ENCODE measurements at regions not wholly inside any gene's neighbourhood (a gene's known extent, or its start where the extent isn't known, plus 50 kb on each side); places are given as distances from the start of the nearest gene placed in this dataset.

DNA sequence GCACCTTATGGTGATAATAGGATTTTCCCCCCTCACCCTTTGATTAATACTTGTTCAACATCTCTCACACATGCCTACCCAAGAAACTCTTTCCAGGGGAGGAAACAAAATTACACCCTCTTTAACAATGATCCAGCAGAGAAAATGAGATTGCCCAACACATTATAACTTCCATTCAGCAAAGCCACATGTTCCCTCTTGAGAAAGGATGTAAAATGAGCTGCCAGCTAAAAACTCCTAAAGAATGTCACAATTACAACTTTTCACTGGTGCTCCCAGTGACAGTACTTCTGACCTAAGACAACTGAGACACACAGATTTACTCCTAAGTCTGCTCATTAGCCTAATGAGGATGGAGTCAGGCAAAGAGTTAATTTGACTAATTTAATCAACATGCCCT is 621.4 kb downstream of the DIAPH3 start:
- Histone ChIP-seq H3K27me3 (ENCODE audit: insufficient read depth, low read length) (no peaks in the 10 kb centered on the region), H3K4me1 (ENCODE audit: insufficient read depth, low read length) (no peaks in the 10 kb centered on the region), H3K4me3 (ENCODE audit: low read length in 2 of 2) (no peak overlapping the region), H3K27ac (ENCODE audit: low read depth, low read length) (no peak overlapping the region), H3K36me3 (ENCODE audit: insufficient read depth, low read length) (no peaks in the 10 kb centered on the region), H3K9me3 (ENCODE audit: control insufficient read depth in 1 of 2, low read length in 2 of 2) (no peaks in the 10 kb centered on the region)
- intact Hi-C loops (cut with micrococcal nuclease): no loop called here
- no peak overlapping the region for H3K4me3 Mint-ChIP-seq
- peaks cover 3 to 4% of the 10 kb centered on the region in 2 donors for H3K27me3 Mint-ChIP-seq
- DNase-seq: no peak
- no peak overlapping the region for H3K27ac Mint-ChIP-seq
- H3K36me3 Mint-ChIP-seq: no peaks in the 10 kb centered on the region
- CTCF ChIA-PET (ENCODE audit: partially characterized antibody): no interaction called here
- POLR2A ChIA-PET (ENCODE audit: partially characterized antibody): no interaction called here
- H3K9me3 Mint-ChIP-seq: peaks cover 0 to 3% (median 0%) of the 10 kb centered on the region in 8 donors
- H3K4me1 Mint-ChIP-seq: no peaks in the 10 kb centered on the region

- Mint-ChIP-seq H3K4me3 (no peak overlapping the region), H3K4me1 (no peaks in the 10 kb centered on the region), H3K36me3 (no peaks in the 10 kb centered on the region), H3K27ac (peak overlapping the region in 1 of 7 donors; percentile 32), H3K9me3 (peaks cover 0 to 7% (median 0%) of the 10 kb centered on the region in 8 donors), H3K27me3 (peaks cover 2 to 3% of the 10 kb centered on the region in 2 donors)
- H3K9me3 ChIP-seq (ENCODE audit: control insufficient read depth in 1 of 2, low read length in 2 of 2): no peaks in the 10 kb centered on the region
- no peaks in the 10 kb centered on the region for H3K36me3 ChIP-seq (ENCODE audit: insufficient read depth, low read length)
- no peaks in the 10 kb centered on the region for H3K4me1 ChIP-seq (ENCODE audit: insufficient read depth, low read length)
- intact Hi-C loops (cut with micrococcal nuclease): no loop called here
- ChIA-PET CTCF (ENCODE audit: partially characterized antibody) (no interaction called here), POLR2A (ENCODE audit: partially characterized antibody) (no interaction called here)
- no peak overlapping the region for H3K27ac ChIP-seq (ENCODE audit: low read depth, low read length)
- H3K4me3 ChIP-seq (ENCODE audit: low read length in 2 of 2): no peak overlapping the region
- no peak for DNase-seq
- no peaks in the 10 kb centered on the region for H3K27me3 ChIP-seq (ENCODE audit: insufficient read depth, low read length)
These were observed 620.3 kb downstream of the DIAPH3 start for GRCh38 chr13:59543418-59543817.

DNA sequence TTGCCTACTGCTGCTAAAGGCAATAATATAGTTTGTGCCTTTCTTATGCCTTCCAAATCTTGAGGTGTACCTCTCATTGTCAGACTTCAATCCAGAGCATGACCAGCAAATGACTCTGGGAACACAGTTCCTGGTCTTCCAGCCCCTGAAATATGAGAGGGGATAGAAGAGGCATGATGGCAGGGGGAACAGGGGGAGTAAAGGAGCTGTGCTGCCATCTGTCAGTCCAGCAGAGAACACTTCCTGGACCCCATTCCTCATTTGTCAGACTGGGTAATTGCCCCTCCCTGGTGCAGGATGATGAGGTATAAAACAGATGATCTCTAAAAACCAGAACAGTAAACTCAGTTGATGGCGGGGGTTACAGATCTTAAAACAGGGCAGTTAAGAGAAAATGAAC is 618.7 kb downstream of the DIAPH3 start:
- POLR2A ChIA-PET (ENCODE audit: partially characterized antibody): no interaction called here

DNA sequence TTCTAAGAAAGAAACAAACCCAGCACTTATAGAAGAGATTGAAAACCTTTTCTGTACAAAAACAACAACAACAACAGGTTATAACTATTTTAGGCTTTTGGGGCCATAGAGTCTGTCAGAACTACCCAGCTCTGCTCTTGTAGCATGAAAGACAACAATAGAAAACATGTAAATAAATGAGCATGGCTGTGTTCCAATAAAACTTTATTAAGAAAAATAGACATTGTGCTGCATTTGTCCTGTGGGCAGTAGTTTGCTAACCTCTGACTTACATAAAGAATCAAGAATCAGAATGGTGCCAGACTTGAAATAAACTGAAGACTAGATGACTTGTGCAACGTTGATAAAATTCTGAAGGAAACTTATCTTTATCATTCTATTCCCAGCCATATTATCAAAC is 617.5 kb downstream of the DIAPH3 start:
- H3K9me3 ChIP-seq (ENCODE audit: control insufficient read depth in 1 of 2, low read length in 2 of 2): no peaks in the 10 kb centered on the region
- Mint-ChIP-seq H3K27ac (no peak overlapping the region), H3K4me1 (no peaks in the 10 kb centered on the region), H3K36me3 (no peaks in the 10 kb centered on the region), H3K27me3 (peaks cover 1 to 3% of the 10 kb centered on the region in 2 donors), H3K9me3 (peaks cover 0 to 26% (median 13%) of the 10 kb centered on the region in 8 donors), H3K4me3 (no peak overlapping the region)
- ChIA-PET CTCF (ENCODE audit: partially characterized antibody) (no interaction called here), POLR2A (ENCODE audit: partially characterized antibody) (no interaction called here)
- H3K36me3 ChIP-seq (ENCODE audit: insufficient read depth, low read length): no peaks in the 10 kb centered on the region
- H3K4me3 ChIP-seq (ENCODE audit: low read length in 2 of 2): no peak overlapping the region
- H3K27ac ChIP-seq (ENCODE audit: low read depth, low read length): no peak overlapping the region
- H3K27me3 ChIP-seq (ENCODE audit: insufficient read depth, low read length): no peaks in the 10 kb centered on the region
- DNase-seq: no peak
- intact Hi-C loops (cut with micrococcal nuclease): no loop called here
- no peaks in the 10 kb centered on the region for H3K4me1 ChIP-seq (ENCODE audit: insufficient read depth, low read length)

More for the DNA sequence above, 618.7 kb downstream of the DIAPH3 start:
- H3K27me3 ChIP-seq (ENCODE audit: insufficient read depth, low read length): no peaks in the 10 kb centered on the region
- H3K27ac ChIP-seq (ENCODE audit: low read depth, low read length): no peak overlapping the region
- Mint-ChIP-seq H3K4me3 (no peak overlapping the region), H3K9me3 (peaks cover 0 to 17% (median 4%) of the 10 kb centered on the region in 8 donors), H3K27me3 (peaks cover 1 to 3% of the 10 kb centered on the region in 2 donors), H3K4me1 (no peaks in the 10 kb centered on the region), H3K36me3 (no peaks in the 10 kb centered on the region), H3K27ac (no peak overlapping the region)
- no peaks in the 10 kb centered on the region for H3K4me1 ChIP-seq (ENCODE audit: insufficient read depth, low read length)
- CTCF ChIA-PET (ENCODE audit: partially characterized antibody): interaction anchor here (0.9 kb wide), 1 partner anchor 153 kb away, joined by 3 read pairs; no protein-coding TSS in a partner anchor
- H3K9me3 ChIP-seq (ENCODE audit: control insufficient read depth in 1 of 2, low read length in 2 of 2): no peaks in the 10 kb centered on the region
- DNase-seq: no peak
- no peak overlapping the region for H3K4me3 ChIP-seq (ENCODE audit: low read length in 2 of 2)
- H3K36me3 ChIP-seq (ENCODE audit: insufficient read depth, low read length): no peaks in the 10 kb centered on the region
- intact Hi-C loops (cut with micrococcal nuclease): no loop called here

- peaks cover 0 to 31% (median 18%) of the 10 kb centered on the region in 8 donors for H3K9me3 Mint-ChIP-seq
- no peaks in the 10 kb centered on the region for H3K36me3 Mint-ChIP-seq
- CTCF ChIA-PET (ENCODE audit: partially characterized antibody): interaction anchor here (1.3 kb wide), 1 partner anchor 8 kb away, joined by 3 read pairs; no protein-coding TSS in a partner anchor
- Histone ChIP-seq H3K9me3 (ENCODE audit: control insufficient read depth in 1 of 2, low read length in 2 of 2) (no peaks in the 10 kb centered on the region), H3K27me3 (ENCODE audit: insufficient read depth, low read length) (no peaks in the 10 kb centered on the region), H3K4me1 (ENCODE audit: insufficient read depth, low read length) (no peaks in the 10 kb centered on the region), H3K4me3 (ENCODE audit: low read length in 2 of 2) (no peak overlapping the region), H3K36me3 (ENCODE audit: insufficient read depth, low read length) (no peaks in the 10 kb centered on the region), H3K27ac (ENCODE audit: low read depth, low read length) (no peak overlapping the region)
- no peak for DNase-seq
- intact Hi-C loops (cut with micrococcal nuclease): no loop called here
- no peak overlapping the region for H3K27ac Mint-ChIP-seq
- no peaks in the 10 kb centered on the region for H3K27me3 Mint-ChIP-seq
- H3K4me1 Mint-ChIP-seq: no peaks in the 10 kb centered on the region
- no peak overlapping the region for H3K4me3 Mint-ChIP-seq
- POLR2A ChIA-PET (ENCODE audit: partially characterized antibody): no interaction called here
These were observed 615.8 kb downstream of the DIAPH3 start for GRCh38 chr13:59547950-59548349.

GRCh38 chr13:59562924-59563323 is 600.8 kb downstream of the DIAPH3 start:
- no peak overlapping the region for H3K4me3 Mint-ChIP-seq
- CTCF ChIA-PET (ENCODE audit: partially characterized antibody): interaction anchor here (0.5 kb wide), 1 partner anchor 20 kb away, joined by 3 read pairs; no protein-coding TSS in a partner anchor

DNA sequence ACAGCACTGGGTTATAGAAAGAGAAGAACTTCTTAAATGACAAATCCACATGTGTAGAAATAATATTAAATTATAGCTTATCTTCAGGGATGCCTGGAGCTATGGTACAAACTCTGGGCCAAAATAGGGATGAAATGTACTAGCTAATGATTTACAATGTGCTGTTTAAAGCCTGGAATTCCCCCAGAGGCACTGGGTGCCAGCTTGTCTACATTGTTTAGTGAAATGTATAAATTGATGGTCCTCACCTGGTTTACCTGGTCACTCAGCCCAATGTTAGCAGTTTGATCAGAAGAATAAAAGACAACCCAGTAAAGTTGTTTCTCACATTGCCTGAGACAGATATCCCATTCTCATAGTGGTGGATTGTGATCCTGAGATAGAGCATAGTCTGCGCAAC is 597.2 kb downstream of the DIAPH3 start:
- Histone ChIP-seq H3K9me3 (ENCODE audit: control insufficient read depth in 1 of 2, low read length in 2 of 2) (no peaks in the 10 kb centered on the region), H3K4me1 (ENCODE audit: insufficient read depth, low read length) (no peaks in the 10 kb centered on the region), H3K4me3 (ENCODE audit: low read length in 2 of 2) (no peak overlapping the region), H3K27me3 (ENCODE audit: insufficient read depth, low read length) (no peaks in the 10 kb centered on the region), H3K36me3 (ENCODE audit: insufficient read depth, low read length) (no peaks in the 10 kb centered on the region), H3K27ac (ENCODE audit: low read depth, low read length) (no peak overlapping the region)
- Mint-ChIP-seq H3K27ac (no peak overlapping the region), H3K4me1 (no peaks in the 10 kb centered on the region), H3K36me3 (peaks cover 1 to 4% of the 10 kb centered on the region in 2 donors), H3K27me3 (peaks cover 1 to 11% of the 10 kb centered on the region in 2 donors), H3K9me3 (peaks cover 0 to 14% (median 9%) of the 10 kb centered on the region in 8 donors), H3K4me3 (no peak overlapping the region)
- no peak for DNase-seq
- POLR2A ChIA-PET (ENCODE audit: partially characterized antibody): no interaction called here
- CTCF ChIA-PET (ENCODE audit: partially characterized antibody): no interaction called here
- intact Hi-C loops (cut with micrococcal nuclease): no loop called here

More at GRCh38 chr13:59562924-59563323, 600.8 kb downstream of the DIAPH3 start:
- no peaks in the 10 kb centered on the region for H3K36me3 ChIP-seq (ENCODE audit: insufficient read depth, low read length)
- H3K9me3 ChIP-seq (ENCODE audit: control insufficient read depth in 1 of 2, low read length in 2 of 2): no peaks in the 10 kb centered on the region
- H3K27ac ChIP-seq (ENCODE audit: low read depth, low read length): no peak overlapping the region
- Mint-ChIP-seq H3K4me1 (no peaks in the 10 kb centered on the region), H3K27me3 (peaks cover 1 to 8% of the 10 kb centered on the region in 2 donors), H3K36me3 (peaks cover 1 to 4% of the 10 kb centered on the region in 2 donors), H3K27ac (no peak overlapping the region), H3K9me3 (peaks cover 0 to 31% (median 15%) of the 10 kb centered on the region in 8 donors)
- POLR2A ChIA-PET (ENCODE audit: partially characterized antibody): no interaction called here
- H3K4me1 ChIP-seq (ENCODE audit: insufficient read depth, low read length): no peaks in the 10 kb centered on the region
- intact Hi-C loops (cut with micrococcal nuclease): no loop called here
- no peak overlapping the region for H3K4me3 ChIP-seq (ENCODE audit: low read length in 2 of 2)
- DNase-seq: no peak
- H3K27me3 ChIP-seq (ENCODE audit: insufficient read depth, low read length): no peaks in the 10 kb centered on the region

- no peaks in the 10 kb centered on the region for H3K4me1 Mint-ChIP-seq
- H3K27me3 ChIP-seq (ENCODE audit: insufficient read depth, low read length): no peaks in the 10 kb centered on the region
- H3K4me1 ChIP-seq (ENCODE audit: insufficient read depth, low read length): no peaks in the 10 kb centered on the region
- ChIA-PET POLR2A (ENCODE audit: partially characterized antibody) (no interaction called here), CTCF (ENCODE audit: partially characterized antibody) (no interaction called here)
- H3K4me3 ChIP-seq (ENCODE audit: low read length in 2 of 2): no peak overlapping the region
- no peak overlapping the region for H3K27ac Mint-ChIP-seq
- intact Hi-C loops (cut with micrococcal nuclease): no loop called here
- no peaks in the 10 kb centered on the region for H3K9me3 ChIP-seq (ENCODE audit: control insufficient read depth in 1 of 2, low read length in 2 of 2)
- H3K27ac ChIP-seq (ENCODE audit: low read depth, low read length): no peak overlapping the region
- peaks cover 1 to 4% of the 10 kb centered on the region in 2 donors for H3K36me3 Mint-ChIP-seq
- H3K9me3 Mint-ChIP-seq: peaks cover 0 to 5% (median 0%) of the 10 kb centered on the region in 8 donors
- H3K36me3 ChIP-seq (ENCODE audit: insufficient read depth, low read length): no peaks in the 10 kb centered on the region
- no peak overlapping the region for H3K4me3 Mint-ChIP-seq
- peaks cover 3 to 11% of the 10 kb centered on the region in 2 donors for H3K27me3 Mint-ChIP-seq
- DNase-seq: no peak
These were observed 595.4 kb downstream of the DIAPH3 start for GRCh38 chr13:59568306-59568705.

Data from CD4-positive, alpha-beta memory T cell (primary cell).